Calu3 (cell line): ENCODE measurements at regions not wholly inside any gene's neighbourhood (a gene's known extent, or its start where the extent isn't known, plus 50 kb on each side); places are given as distances from the start of the nearest gene placed in this dataset.

Source experiments
- BruUV-seq: library from RNA; stranded (reverse); fragments of 400-500 nt; replicated peaks from 2 replicates; lab custom pipeline; 2021; lab: Mats Ljungman, UMichigan
- CTCF ChIA-PET: fragments of 300-600 bp; sonication (Branson Sonifier 250); formaldehyde crosslinking; loops from one replicate; lab custom pipeline; 2022; ENCODE audit warnings: antibody characterized with exemption; lab: Charles Lee
- DNase-seq: peaks from one replicate; pipeline ENCODE4 v3.0.0; 2022
- H3K27ac Mint-ChIP-seq: one replicate; pipeline ENCODE4 v1.8.0; 2022; ENCODE audit warnings: mixed read lengths; ENCODE audit not compliant: unreplicated experiment
- H3K27me3 Mint-ChIP-seq: one replicate; pipeline ENCODE4 v1.8.0; 2022; ENCODE audit warnings: mixed read lengths; ENCODE audit not compliant: unreplicated experiment
- H3K36me3 Mint-ChIP-seq: one replicate; pipeline ENCODE4 v1.8.0; 2022; ENCODE audit warnings: mild to moderate bottlenecking, moderate library complexity, mixed read lengths; ENCODE audit not compliant: insufficient read depth, unreplicated experiment
- H3K4me1 Mint-ChIP-seq: one replicate; pipeline ENCODE4 v1.8.0; 2022; ENCODE audit warnings: mild to moderate bottlenecking, low read depth, mixed read lengths; ENCODE audit not compliant: unreplicated experiment
- H3K4me3 Mint-ChIP-seq: one replicate; pipeline ENCODE4 v1.8.0; 2022; ENCODE audit warnings: mild to moderate bottlenecking, low read depth, moderate library complexity, mixed read lengths; ENCODE audit not compliant: unreplicated experiment
- H3K9me3 Mint-ChIP-seq: one replicate; pipeline ENCODE4 v1.8.0; 2022; ENCODE audit warnings: low read depth, mixed read lengths; ENCODE audit not compliant: unreplicated experiment
- intact Hi-C: fragments of 100-400 bp; cut with micrococcal nuclease; formaldehyde crosslinking; loops from one replicate; pipeline ENCODE4 v1.10.0; 2022; ENCODE audit not compliant: unreplicated experiment
- TF ChIP-seq, protein P1 (sequence below): fragments of 200-600 bp; IDR thresholded peaks from one replicate; pipeline ENCODE4 v1.8.0; 2022; ENCODE audit warnings: antibody characterized with exemption; ENCODE audit not compliant: unreplicated experiment

DNA sequence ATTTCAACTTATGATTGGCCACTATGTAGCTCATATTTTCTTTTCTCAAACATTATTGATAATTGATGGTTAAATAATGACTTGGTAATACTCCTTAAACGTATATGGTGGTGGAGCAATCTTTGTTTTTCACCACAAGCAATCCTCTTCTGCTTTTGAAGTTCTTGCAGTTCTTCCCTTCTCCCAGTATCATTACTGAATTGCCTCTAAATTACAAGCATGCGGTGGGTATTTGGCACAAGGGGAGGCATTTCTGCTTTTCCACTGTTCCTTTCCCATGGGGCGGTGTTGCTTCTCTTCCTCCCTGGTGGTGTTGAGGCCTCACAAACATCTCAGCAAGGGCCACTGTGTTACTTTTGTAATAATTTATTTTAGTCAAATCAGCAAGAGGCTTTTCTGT is 234.4 kb upstream of the RXFP2 start:
- BruUV-seq, result no TSS peak
- CTCF ChIA-PET, result no interaction called here

DNA sequence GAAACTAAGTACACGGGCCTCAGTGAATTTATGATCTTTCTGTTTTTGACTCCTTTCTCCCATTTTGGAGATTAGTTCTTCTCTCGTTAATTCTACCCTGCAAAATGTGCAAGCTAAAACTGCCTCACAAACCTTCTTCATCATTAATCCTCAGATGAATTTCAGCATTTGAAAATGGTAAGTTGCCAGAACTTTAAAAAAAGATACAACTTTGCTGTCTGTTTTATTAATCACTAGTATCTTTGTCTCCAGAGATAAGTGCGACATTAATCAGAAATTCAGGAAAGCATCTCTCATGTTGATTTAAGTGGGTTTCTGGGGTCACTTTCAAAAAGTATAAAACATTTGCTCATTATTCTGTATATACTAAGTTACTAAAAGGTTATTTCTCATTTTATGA is 227.0 kb upstream of the RXFP2 start:
- Mint-ChIP-seq H3K27ac (no peak overlapping the region), H3K4me3 (no peak overlapping the region), H3K4me1 (no peaks in the 10 kb centered on the region), H3K36me3 (no peaks in the 10 kb centered on the region), H3K27me3 (peaks cover 8% of the 10 kb centered on the region), H3K9me3 (no peaks in the 10 kb centered on the region)
- intact Hi-C loops, result no loop called here
- no TSS peak for BruUV-seq
- no peak for DNase-seq
- CTCF ChIA-PET, result no interaction called here
- TF ChIP-seq, protein P1, sequence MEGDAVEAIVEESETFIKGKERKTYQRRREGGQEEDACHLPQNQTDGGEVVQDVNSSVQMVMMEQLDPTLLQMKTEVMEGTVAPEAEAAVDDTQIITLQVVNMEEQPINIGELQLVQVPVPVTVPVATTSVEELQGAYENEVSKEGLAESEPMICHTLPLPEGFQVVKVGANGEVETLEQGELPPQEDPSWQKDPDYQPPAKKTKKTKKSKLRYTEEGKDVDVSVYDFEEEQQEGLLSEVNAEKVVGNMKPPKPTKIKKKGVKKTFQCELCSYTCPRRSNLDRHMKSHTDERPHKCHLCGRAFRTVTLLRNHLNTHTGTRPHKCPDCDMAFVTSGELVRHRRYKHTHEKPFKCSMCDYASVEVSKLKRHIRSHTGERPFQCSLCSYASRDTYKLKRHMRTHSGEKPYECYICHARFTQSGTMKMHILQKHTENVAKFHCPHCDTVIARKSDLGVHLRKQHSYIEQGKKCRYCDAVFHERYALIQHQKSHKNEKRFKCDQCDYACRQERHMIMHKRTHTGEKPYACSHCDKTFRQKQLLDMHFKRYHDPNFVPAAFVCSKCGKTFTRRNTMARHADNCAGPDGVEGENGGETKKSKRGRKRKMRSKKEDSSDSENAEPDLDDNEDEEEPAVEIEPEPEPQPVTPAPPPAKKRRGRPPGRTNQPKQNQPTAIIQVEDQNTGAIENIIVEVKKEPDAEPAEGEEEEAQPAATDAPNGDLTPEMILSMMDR, result no peak

More for the DNA sequence above, 234.4 kb upstream of the RXFP2 start:
- Mint-ChIP-seq H3K27me3 (no peaks in the 10 kb centered on the region), H3K4me1 (no peaks in the 10 kb centered on the region), H3K9me3 (no peaks in the 10 kb centered on the region), H3K27ac (no peak overlapping the region), H3K4me3 (no peak overlapping the region), H3K36me3 (no peaks in the 10 kb centered on the region)
- TF ChIP-seq, protein P1, result no peak
- no peak for DNase-seq
- intact Hi-C loops, result no loop called here

DNA sequence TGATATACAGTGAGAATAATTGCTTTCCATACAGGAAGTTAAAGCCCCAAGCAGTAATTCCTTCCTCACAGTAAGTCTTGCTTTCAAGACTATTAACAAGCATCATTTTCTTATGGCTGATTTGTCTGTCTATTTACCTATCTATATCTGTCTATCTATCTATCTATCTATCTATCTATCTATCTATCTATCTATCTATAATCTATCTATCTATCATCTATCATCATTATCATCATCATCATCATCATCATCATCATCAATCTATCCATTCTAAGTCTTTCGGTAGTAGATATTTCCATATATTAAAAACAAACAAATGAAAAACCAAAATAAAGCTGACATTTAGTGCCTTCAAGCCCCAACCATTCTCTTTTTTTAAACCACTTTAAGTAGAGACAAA is 224.4 kb upstream of the RXFP2 start:
- H3K36me3 Mint-ChIP-seq, result no peaks in the 10 kb centered on the region
- H3K27ac Mint-ChIP-seq, result peak overlapping the region; percentile 45
- H3K27me3 Mint-ChIP-seq, result peaks cover 8% of the 10 kb centered on the region
- TF ChIP-seq, protein P1, result no peak
- H3K9me3 Mint-ChIP-seq, result no peaks in the 10 kb centered on the region
- intact Hi-C loops, result no loop called here
- DNase-seq, result no peak
- H3K4me1 Mint-ChIP-seq, result no peaks in the 10 kb centered on the region
- CTCF ChIA-PET, result no interaction called here
- BruUV-seq, result no TSS peak
- H3K4me3 Mint-ChIP-seq, result no peak overlapping the region

DNA sequence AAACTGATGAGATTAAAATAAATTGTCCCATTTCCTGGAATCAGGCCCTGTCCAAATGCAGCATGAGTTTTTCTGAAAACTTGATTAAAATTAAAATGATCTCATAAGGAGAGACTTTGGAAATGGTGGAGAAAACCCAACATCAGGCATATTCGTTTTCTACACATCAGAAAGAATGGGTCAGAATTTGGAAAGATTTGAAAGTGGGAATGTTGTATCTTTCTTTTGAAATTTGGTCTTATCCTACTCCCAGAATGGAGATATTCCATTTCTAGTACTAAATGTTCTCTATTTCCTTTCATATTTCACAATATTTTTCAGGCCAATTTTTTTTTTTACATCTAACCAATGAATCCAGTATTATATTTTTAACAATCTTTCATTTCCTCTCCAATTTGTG is 223.9 kb upstream of the RXFP2 start:
- no peak for DNase-seq
- peak overlapping the region; percentile 45 for H3K27ac Mint-ChIP-seq
- intact Hi-C loops, result no loop called here
- H3K4me3 Mint-ChIP-seq, result no peak overlapping the region
- no TSS peak for BruUV-seq
- TF ChIP-seq, protein P1, result no peak
- H3K9me3 Mint-ChIP-seq, result no peaks in the 10 kb centered on the region
- H3K36me3 Mint-ChIP-seq, result no peaks in the 10 kb centered on the region
- H3K4me1 Mint-ChIP-seq, result no peaks in the 10 kb centered on the region
- CTCF ChIA-PET, result no interaction called here
- peaks cover 8% of the 10 kb centered on the region for H3K27me3 Mint-ChIP-seq
